HG03558 (cell line): ENCODE measurements at regions not wholly inside any gene's neighbourhood (a gene's known extent, or its start where the extent isn't known, plus 50 kb on each side); places are given as distances from the start of the nearest gene placed in this dataset.
"Not testable (repeated sequence)": the region's sequence is repeated elsewhere in the genome, so short reads cannot be mapped to it uniquely, and the experiment has no call there.

Source experiments
- ATAC-seq: cut with Tn5 transposase; IDR thresholded peaks from one replicate; pipeline ENCODE4 v1.9.1; 2021; ENCODE audit warnings: moderate number of reproducible peaks; ENCODE audit not compliant: unreplicated experiment; ENCODE audit errors: extremely low read depth

GRCh38 chr15:96166223-96167200, 164.0 kb upstream of the NR2F2 start:
- no peak for ATAC-seq

- ATAC-seq = not testable (repeated sequence)
Measured at GRCh38 chr15:96170616-96170978, 159.9 kb upstream of the NR2F2 start.

- no peak for ATAC-seq
Measured at GRCh38 chr15:96170979-96171739, 159.3 kb upstream of the NR2F2 start.

GRCh38 chr15:96171853-96172296, 158.6 kb upstream of the NR2F2 start:
- ATAC-seq = no peak

- no peak for ATAC-seq
Measured at GRCh38 chr15:96172417-96172816, 158.1 kb upstream of the NR2F2 start.

- no peak for ATAC-seq
Measured at GRCh38 chr15:96176831-96177230, 153.7 kb upstream of the NR2F2 start.

- ATAC-seq = no peak
Measured at GRCh38 chr15:96177279-96177678, 153.2 kb upstream of the NR2F2 start.

- no peak for ATAC-seq
Measured at GRCh38 chr15:96180087-96180748, 150.3 kb upstream of the NR2F2 start.

- no peak for ATAC-seq
Measured at GRCh38 chr15:96181217-96181616, 149.3 kb upstream of the NR2F2 start.

GRCh38 chr15:96181873-96182301, 148.6 kb upstream of the NR2F2 start:
- no peak for ATAC-seq

- no peak for ATAC-seq
Measured at GRCh38 chr15:96182736-96183513, 147.6 kb upstream of the NR2F2 start.

- no peak for ATAC-seq
Measured at GRCh38 chr15:96183514-96183850, 147.0 kb upstream of the NR2F2 start.

- no peak for ATAC-seq
Measured at GRCh38 chr15:96183867-96184266, 146.6 kb upstream of the NR2F2 start.

- ATAC-seq = no peak
Measured at GRCh38 chr15:96184297-96184696, 146.2 kb upstream of the NR2F2 start.

GRCh38 chr15:96186105-96186504, 144.4 kb upstream of the NR2F2 start:
- no peak for ATAC-seq

GRCh38 chr15:96187341-96188305, 142.9 kb upstream of the NR2F2 start:
- no peak for ATAC-seq

GRCh38 chr15:96197721-96198120, 132.8 kb upstream of the NR2F2 start:
- ATAC-seq = no peak

GRCh38 chr15:96199111-96199510, 131.4 kb upstream of the NR2F2 start:
- no peak for ATAC-seq
